Right atrium auricular region (tissue), 2 donors: ENCODE measurements at regions not wholly inside any gene's neighbourhood (a gene's known extent, or its start where the extent isn't known, plus 50 kb on each side); places are given as distances from the start of the nearest gene placed in this dataset.

Experiments
- DNase-seq: peaks from one replicate; pipeline ENCODE4 v3.0.0-alpha.2; 2019; ENCODE audit warnings: low spot score
- H3K27ac ChIP-seq, 2 donors: fragments of 200-600 bp; sonication (generic); 1 replicate in 1 of 2; 2 replicates in 1 of 2; pipeline ENCODE4 v1.5.1; 2016 to 2019
- H3K27me3 ChIP-seq, 2 donors: fragments of 200-600 bp; sonication (generic); one replicate each; pipeline versions ENCODE4 v1.5.1 to v1.6.0; 2017 to 2019
- H3K36me3 ChIP-seq: fragments of 200-600 bp; sonication (generic); one replicate; pipeline ENCODE4 v1.5.1; 2016
- H3K4me1 ChIP-seq, 2 donors: fragments of 200-600 bp; sonication (generic); one replicate each; pipeline versions ENCODE4 v1.5.1 to v1.6.0; 2017 to 2019
- H3K4me3 ChIP-seq, 2 donors: fragments of 200-600 bp; sonication (generic); 1 replicate in 1 of 2; 2 replicates in 1 of 2; pipeline ENCODE4 v1.5.1; 2017 to 2019; ENCODE audit warnings: mild to moderate bottlenecking in 1 of 2, moderate library complexity in 1 of 2
- H3K9me3 ChIP-seq, 2 donors: fragments of 200-600 bp; sonication (generic); one replicate each; pipeline ENCODE4 v1.5.1; 2019
- TF ChIP-seq, protein P1 (sequence below), 2 donors: fragments of 200-600 bp; sonication (generic); IDR thresholded peaks; one replicate each; pipeline ENCODE4 v1.5.1; 2019; ENCODE audit warnings: antibody characterized with exemption in 2 of 2

DNA sequence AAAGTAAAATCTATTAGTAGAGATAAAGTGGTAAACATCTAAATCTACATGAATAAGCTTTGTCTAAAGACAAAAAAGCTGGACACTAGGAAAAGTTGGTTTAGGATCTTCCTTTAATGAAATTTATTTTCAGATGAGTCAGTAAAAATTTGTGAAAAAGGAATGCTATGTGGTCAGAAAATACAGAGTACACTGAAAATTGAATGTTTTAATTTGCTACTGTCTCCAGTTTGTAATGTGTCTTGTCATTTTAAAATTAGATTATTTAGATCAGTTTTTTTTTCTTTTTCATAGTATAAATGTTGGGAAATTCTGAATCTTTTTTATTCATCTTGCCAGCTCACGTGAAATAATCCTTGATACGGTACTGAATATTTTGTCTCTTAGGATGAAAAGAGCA, 56.9 kb downstream of the SLITRK6 start:
- H3K9me3 ChIP-seq: no peaks in the 10 kb centered on the region
- no peak for DNase-seq
- TF ChIP-seq, protein P1, sequence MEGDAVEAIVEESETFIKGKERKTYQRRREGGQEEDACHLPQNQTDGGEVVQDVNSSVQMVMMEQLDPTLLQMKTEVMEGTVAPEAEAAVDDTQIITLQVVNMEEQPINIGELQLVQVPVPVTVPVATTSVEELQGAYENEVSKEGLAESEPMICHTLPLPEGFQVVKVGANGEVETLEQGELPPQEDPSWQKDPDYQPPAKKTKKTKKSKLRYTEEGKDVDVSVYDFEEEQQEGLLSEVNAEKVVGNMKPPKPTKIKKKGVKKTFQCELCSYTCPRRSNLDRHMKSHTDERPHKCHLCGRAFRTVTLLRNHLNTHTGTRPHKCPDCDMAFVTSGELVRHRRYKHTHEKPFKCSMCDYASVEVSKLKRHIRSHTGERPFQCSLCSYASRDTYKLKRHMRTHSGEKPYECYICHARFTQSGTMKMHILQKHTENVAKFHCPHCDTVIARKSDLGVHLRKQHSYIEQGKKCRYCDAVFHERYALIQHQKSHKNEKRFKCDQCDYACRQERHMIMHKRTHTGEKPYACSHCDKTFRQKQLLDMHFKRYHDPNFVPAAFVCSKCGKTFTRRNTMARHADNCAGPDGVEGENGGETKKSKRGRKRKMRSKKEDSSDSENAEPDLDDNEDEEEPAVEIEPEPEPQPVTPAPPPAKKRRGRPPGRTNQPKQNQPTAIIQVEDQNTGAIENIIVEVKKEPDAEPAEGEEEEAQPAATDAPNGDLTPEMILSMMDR (IDR thresholded peaks at IDR 0.05): no peak
- no peak overlapping the region for H3K27ac ChIP-seq
- no peaks in the 10 kb centered on the region for H3K27me3 ChIP-seq
- H3K36me3 ChIP-seq: no peaks in the 10 kb centered on the region
- no peak overlapping the region for H3K4me3 ChIP-seq
- H3K4me1 ChIP-seq: no peaks in the 10 kb centered on the region

DNA sequence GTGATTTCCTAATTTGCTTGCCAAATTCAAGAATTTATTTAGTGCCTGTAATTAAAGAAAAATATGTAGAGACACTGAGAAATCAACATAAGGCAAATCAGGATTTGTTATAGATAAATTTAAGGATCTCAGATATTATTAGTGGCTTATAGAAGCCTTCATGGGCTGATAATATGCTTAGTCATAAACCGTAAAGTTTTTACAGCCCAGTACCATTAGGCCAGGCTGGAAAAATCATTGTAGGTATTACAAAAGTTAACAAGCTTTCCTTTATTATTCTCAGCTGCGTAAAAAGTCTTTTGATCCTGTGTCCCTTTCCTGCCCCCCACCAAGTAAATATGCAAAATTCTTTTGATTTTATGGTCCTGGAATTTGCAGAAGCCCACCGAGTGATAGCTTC, 58.2 kb downstream of the SLITRK6 start:
- Histone ChIP-seq H3K4me1 (no peaks in the 10 kb centered on the region), H3K9me3 (no peaks in the 10 kb centered on the region), H3K27ac (no peak overlapping the region), H3K36me3 (no peaks in the 10 kb centered on the region), H3K4me3 (no peak overlapping the region), H3K27me3 (no peaks in the 10 kb centered on the region)
- TF ChIP-seq, protein P1 (IDR thresholded peaks at IDR 0.05): no peak
- DNase-seq: no peak

DNA sequence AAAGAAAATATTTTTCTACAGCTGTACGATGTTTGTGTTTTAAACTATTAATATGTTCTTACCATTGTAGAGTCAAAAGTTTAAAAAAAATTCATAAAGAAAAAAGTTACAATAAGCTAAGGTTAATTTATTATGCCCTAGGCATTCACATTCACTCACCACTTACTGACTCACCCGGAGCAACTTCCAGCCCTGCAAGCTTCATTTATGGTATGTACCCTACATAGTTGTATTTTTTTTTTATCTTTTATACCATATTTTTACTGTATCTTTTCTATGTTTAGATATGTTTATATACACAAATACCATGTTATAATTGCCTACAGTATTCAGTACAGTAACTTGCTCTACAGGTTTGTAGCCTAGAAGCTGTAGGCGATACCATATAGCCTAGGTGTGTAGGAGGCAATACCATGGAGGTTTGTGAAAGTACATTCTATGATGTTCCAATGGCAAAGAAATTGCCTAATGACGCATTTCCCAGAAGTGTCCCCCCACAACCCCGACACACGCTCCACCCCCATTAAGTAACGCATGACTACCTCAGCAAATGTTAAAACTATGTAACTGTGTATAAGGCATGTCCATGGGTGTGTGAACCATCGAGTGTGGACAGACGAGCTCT, 60.4 kb downstream of the SLITRK6 start:
- Histone ChIP-seq H3K9me3 (no peaks in the 10 kb centered on the region), H3K27ac (no peak overlapping the region), H3K4me3 (no peak overlapping the region), H3K36me3 (no peaks in the 10 kb centered on the region), H3K4me1 (no peaks in the 10 kb centered on the region), H3K27me3 (no peaks in the 10 kb centered on the region)
- no peak for DNase-seq
- TF ChIP-seq, protein P1 (IDR thresholded peaks at IDR 0.05): no peak

DNA sequence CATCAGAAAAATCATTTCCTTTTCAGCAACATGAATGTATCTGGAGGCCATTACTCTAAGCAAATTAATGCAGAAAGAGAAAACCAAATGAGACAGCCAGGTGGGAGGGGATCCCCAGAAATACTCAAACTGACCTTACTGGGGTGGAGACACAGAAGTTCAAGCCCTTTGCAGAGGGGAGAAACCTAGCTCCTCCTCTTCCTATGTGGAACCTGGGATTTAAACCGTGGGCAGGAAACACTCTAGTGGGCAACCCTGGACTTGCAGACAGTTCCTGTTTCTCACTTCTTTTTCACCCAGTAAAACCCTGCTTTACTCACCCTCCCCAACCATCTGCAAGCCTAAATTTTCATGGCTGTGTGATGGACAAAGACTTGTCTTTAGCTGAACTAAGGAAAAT, 61.3 kb downstream of the SLITRK6 start:
- Histone ChIP-seq H3K4me1 (no peaks in the 10 kb centered on the region), H3K4me3 (no peak overlapping the region), H3K27me3 (no peaks in the 10 kb centered on the region), H3K36me3 (no peaks in the 10 kb centered on the region), H3K27ac (no peak overlapping the region), H3K9me3 (no peaks in the 10 kb centered on the region)
- TF ChIP-seq, protein P1 (IDR thresholded peaks at IDR 0.05): no peak
- DNase-seq: no peak

DNA sequence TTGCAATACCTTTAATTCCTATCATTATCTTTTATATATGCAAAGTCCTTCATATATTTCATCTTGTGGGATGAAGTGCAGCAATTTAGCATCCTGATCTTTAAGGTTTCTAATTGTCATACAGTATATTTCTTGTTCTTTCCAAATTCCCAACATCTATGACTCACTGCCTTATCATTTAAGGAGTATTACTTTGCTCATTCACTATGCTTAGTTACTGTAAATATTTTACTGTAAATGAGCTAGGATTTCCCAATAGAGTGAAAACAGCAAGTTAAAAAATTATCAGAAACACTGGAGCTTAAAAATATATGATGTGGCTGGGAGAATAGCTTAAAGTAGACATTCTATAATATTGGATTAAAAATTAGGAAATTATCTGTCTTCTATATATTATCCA, 69.9 kb downstream of the SLITRK6 start:
- TF ChIP-seq, protein P1 (IDR thresholded peaks at IDR 0.05): no peak
- no peak overlapping the region for H3K4me3 ChIP-seq
- no peaks in the 10 kb centered on the region for H3K4me1 ChIP-seq
- no peak overlapping the region for H3K27ac ChIP-seq
- H3K36me3 ChIP-seq: no peaks in the 10 kb centered on the region
- H3K9me3 ChIP-seq: no peaks in the 10 kb centered on the region
- H3K27me3 ChIP-seq: no peaks in the 10 kb centered on the region
- DNase-seq: no peak

DNA sequence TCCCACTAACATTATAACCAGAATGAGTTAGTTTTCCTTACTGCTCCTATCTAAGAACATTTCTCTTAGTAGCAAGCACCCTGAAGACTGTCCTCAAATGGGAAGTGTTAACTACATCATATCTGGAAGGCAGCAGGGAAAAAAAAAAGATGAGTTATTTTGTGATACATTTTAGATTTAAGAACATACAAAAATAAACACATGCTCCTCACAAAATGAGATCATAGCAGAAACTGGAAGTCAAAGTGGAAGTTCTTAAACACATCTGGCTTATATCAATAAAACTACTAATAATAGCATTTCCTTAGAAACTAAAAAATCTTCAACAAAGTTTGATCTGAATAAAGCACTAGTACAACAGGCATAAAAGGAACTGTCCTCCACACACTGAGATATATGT, 70.4 kb downstream of the SLITRK6 start:
- no peaks in the 10 kb centered on the region for H3K9me3 ChIP-seq
- H3K27me3 ChIP-seq: no peaks in the 10 kb centered on the region
- no peaks in the 10 kb centered on the region for H3K36me3 ChIP-seq
- no peaks in the 10 kb centered on the region for H3K4me1 ChIP-seq
- H3K27ac ChIP-seq: no peak overlapping the region
- TF ChIP-seq, protein P1 (IDR thresholded peaks at IDR 0.05): no peak
- DNase-seq: no peak
- no peak overlapping the region for H3K4me3 ChIP-seq
